Activated CD8-positive, alpha-beta memory T cell treated with anti-CD3 and anti-CD28 coated beads, Interleukin-2, amount 50 U/mL, for 48 hours (primary cell): ENCODE measurements at regions not wholly inside any gene's neighbourhood (a gene's known extent, or its start where the extent isn't known, plus 50 kb on each side); places are given as distances from the start of the nearest gene placed in this dataset.
"Not testable (repeated sequence)": the region's sequence is repeated elsewhere in the genome, so short reads cannot be mapped to it uniquely, and the experiment has no call there.

ENCODE experiments used
- DNase-seq: peaks from one replicate; pipeline ENCODE4 v3.0.0-alpha.2; 2020

GRCh38 chr2:17362956-17363355 is 155.3 kb downstream of the RAD51AP2 start:
- no peak for DNase-seq

- DNase-seq, result no peak
These were observed 162.5 kb downstream of the RAD51AP2 start for GRCh38 chr2:17355608-17356329.

GRCh38 chr2:17353263-17353662 is 165.0 kb downstream of the RAD51AP2 start:
- no peak for DNase-seq

GRCh38 chr2:17342692-17343091 is 175.5 kb downstream of the RAD51AP2 start:
- not testable (repeated sequence) for DNase-seq

GRCh38 chr2:17337507-17337906 is 180.7 kb downstream of the RAD51AP2 start:
- DNase-seq, result no peak

- no peak for DNase-seq
These were observed 181.8 kb downstream of the RAD51AP2 start for GRCh38 chr2:17336458-17336857.

- no peak for DNase-seq
These were observed 183.9 kb downstream of the RAD51AP2 start for GRCh38 chr2:17334300-17334699.

GRCh38 chr2:17331636-17332035 is 186.6 kb downstream of the RAD51AP2 start:
- no peak for DNase-seq

GRCh38 chr2:17328161-17328560 is 190.1 kb downstream of the RAD51AP2 start:
- DNase-seq, result no peak

GRCh38 chr2:17327649-17328048 is 190.6 kb downstream of the RAD51AP2 start:
- no peak for DNase-seq

GRCh38 chr2:17326717-17327116 is 191.5 kb downstream of the RAD51AP2 start:
- no peak for DNase-seq

GRCh38 chr2:17323697-17324096 is 194.5 kb downstream of the RAD51AP2 start:
- DNase-seq, result no peak

GRCh38 chr2:17322461-17322860 is 195.8 kb downstream of the RAD51AP2 start:
- no peak for DNase-seq

GRCh38 chr2:17319090-17319489 is 199.2 kb downstream of the RAD51AP2 start:
- DNase-seq, result no peak

- DNase-seq, result no peak
These were observed 200.2 kb downstream of the RAD51AP2 start for GRCh38 chr2:17318013-17318412.

GRCh38 chr2:17317439-17317976 is 200.7 kb downstream of the RAD51AP2 start:
- no peak for DNase-seq

GRCh38 chr2:17313261-17313660 is 205.0 kb downstream of the RAD51AP2 start:
- no peak for DNase-seq

- no peak for DNase-seq
These were observed 206.3 kb downstream of the RAD51AP2 start for GRCh38 chr2:17311771-17312511.

GRCh38 chr2:17311106-17311619 is 207.1 kb downstream of the RAD51AP2 start:
- no peak for DNase-seq

- DNase-seq, result no peak
These were observed 208.4 kb downstream of the RAD51AP2 start for GRCh38 chr2:17309741-17310339.

- DNase-seq, result no peak
These were observed 209.1 kb downstream of the RAD51AP2 start for GRCh38 chr2:17309181-17309580.

GRCh38 chr2:17306706-17307105 is 211.5 kb downstream of the RAD51AP2 start:
- no peak for DNase-seq

- DNase-seq, result no peak
These were observed 212.0 kb downstream of the RAD51AP2 start for GRCh38 chr2:17306219-17306618.

- DNase-seq, result no peak
These were observed 214.7 kb downstream of the RAD51AP2 start for GRCh38 chr2:17303521-17303920.
